H9 (cell line): ENCODE measurements at regions not wholly inside any gene's neighbourhood (a gene's known extent, or its start where the extent isn't known, plus 50 kb on each side); places are given as distances from the start of the nearest gene placed in this dataset.

ENCODE experiments used
- DNase-seq: peaks from one replicate; pipeline ENCODE4 v3.0.0-alpha.2; 2017
- H2AFZ ChIP-seq: one replicate; pipeline ENCODE4 v1.6.1; 2013; ENCODE audit warnings: mild to moderate bottlenecking, low read length, control low read depth, moderate library complexity
- H2AK5ac ChIP-seq: 2 replicates; pipeline ENCODE4 v1.6.1; 2013; ENCODE audit warnings: low read length, control low read depth, mixed read lengths; ENCODE audit not compliant: insufficient read length
- H2BK120ac ChIP-seq: one replicate; pipeline ENCODE4 v1.6.1; 2013; ENCODE audit warnings: low read depth, mild to moderate bottlenecking, low read length, control low read depth, inconsistent platforms; ENCODE audit not compliant: poor library complexity, severe bottlenecking
- H2BK12ac ChIP-seq: 2 replicates; pipeline ENCODE4 v1.6.1; 2013; ENCODE audit warnings: low read length, control low read depth, mixed read lengths, low read depth; ENCODE audit not compliant: insufficient read length
- H2BK15ac ChIP-seq: 2 replicates; pipeline ENCODE4 v1.6.1; 2013; ENCODE audit warnings: low read depth, low read length, control low read depth
- H2BK20ac ChIP-seq: one replicate; pipeline ENCODE4 v1.6.1; 2013; ENCODE audit warnings: low read depth, mild to moderate bottlenecking, low read length, control low read depth, inconsistent platforms; ENCODE audit not compliant: poor library complexity, severe bottlenecking
- H2BK5ac ChIP-seq: 2 replicates; pipeline ENCODE4 v1.6.1; 2013; ENCODE audit warnings: low read length, control low read depth, mixed read lengths; ENCODE audit not compliant: insufficient read length
- H3K14ac ChIP-seq: 2 replicates; pipeline ENCODE4 v1.6.1; 2013; ENCODE audit warnings: low read length, control low read depth; ENCODE audit not compliant: insufficient read depth
- H3K18ac ChIP-seq: 2 replicates; pipeline ENCODE4 v1.6.1; 2013; ENCODE audit warnings: low read depth, mild to moderate bottlenecking, mixed read lengths, low read length, control low read depth; ENCODE audit not compliant: insufficient read length
- H3K23ac ChIP-seq: 2 replicates; pipeline ENCODE4 v1.6.1; 2013; ENCODE audit warnings: low read length, control low read depth, mixed read lengths, low read depth; ENCODE audit not compliant: insufficient read length
- H3K23me2 ChIP-seq: 2 replicates; pipeline ENCODE4 v1.6.1; 2013; ENCODE audit warnings: low read depth, mild to moderate bottlenecking, mixed read lengths, low read length, control low read depth; ENCODE audit not compliant: insufficient read length, poor library complexity, severe bottlenecking
- H3K27ac ChIP-seq: 2 replicates; pipeline ENCODE4 v1.5.1; 2013; ENCODE audit warnings: low read length, control low read depth, mixed read lengths, low read depth; ENCODE audit not compliant: insufficient read length
- H3K27me3 ChIP-seq: 2 replicates; pipeline ENCODE4 v1.6.1; 2013; ENCODE audit warnings: low read length, control low read depth, inconsistent platforms; ENCODE audit not compliant: insufficient read depth
- H3K4ac ChIP-seq: 2 replicates; pipeline ENCODE4 v1.6.1; 2013; ENCODE audit warnings: low read depth, mild to moderate bottlenecking, control low read depth, inconsistent platforms, low read length, moderate library complexity
- H3K4me1 ChIP-seq: 2 replicates; pipeline ENCODE4 v1.6.1; 2013; ENCODE audit warnings: low read length, control low read depth, inconsistent platforms; ENCODE audit not compliant: insufficient read depth
- H3K4me2 ChIP-seq: 2 replicates; pipeline ENCODE4 v1.6.1; 2013; ENCODE audit warnings: low read length, control low read depth, mixed read lengths; ENCODE audit not compliant: insufficient read length, insufficient read depth
- H3K56ac ChIP-seq: 2 replicates; pipeline ENCODE4 v1.6.1; 2013; ENCODE audit warnings: low read depth, mild to moderate bottlenecking, mixed read lengths, low read length, control low read depth; ENCODE audit not compliant: insufficient read length
- H3K79me1 ChIP-seq: 2 replicates; pipeline ENCODE4 v1.6.1; 2013; ENCODE audit warnings: low read depth, mild to moderate bottlenecking, moderate library complexity, low read length, control low read depth, inconsistent platforms; ENCODE audit not compliant: insufficient read depth, poor library complexity, severe bottlenecking
- H3K79me2 ChIP-seq: 2 replicates; pipeline ENCODE4 v1.6.1; 2013; ENCODE audit warnings: low read length, control low read depth, inconsistent platforms; ENCODE audit not compliant: insufficient read depth
- H3K9ac ChIP-seq: 2 replicates; pipeline ENCODE4 v1.6.1; 2013; ENCODE audit warnings: low read length, control low read depth, mixed read lengths; ENCODE audit not compliant: insufficient read length; ENCODE audit errors: extremely low read depth
- H3K9me3 ChIP-seq: one replicate; pipeline ENCODE4 v1.6.1; 2013; ENCODE audit warnings: low read depth, low read length, inconsistent platforms; ENCODE audit not compliant: control insufficient read depth
- H3T11ph ChIP-seq: one replicate; pipeline ENCODE4 v1.6.1; 2013; ENCODE audit warnings: mild to moderate bottlenecking, low read length, control low read depth, inconsistent platforms
- H4K20me1 ChIP-seq: one replicate; pipeline ENCODE4 v1.6.1; 2013; ENCODE audit not compliant: control insufficient read depth, insufficient read length, insufficient read depth
- H4K5ac ChIP-seq: 2 replicates; pipeline ENCODE4 v1.6.1; 2013; ENCODE audit warnings: low read depth, mild to moderate bottlenecking, mixed read lengths, low read length, control low read depth; ENCODE audit not compliant: insufficient read length
- H4K8ac ChIP-seq: replicated peaks from 2 replicates; pipeline ENCODE4 v1.6.1; 2013; ENCODE audit warnings: low read length, control low read depth, mixed read lengths, low read depth; ENCODE audit not compliant: insufficient read length
- H4K91ac ChIP-seq: 2 replicates; pipeline ENCODE4 v1.6.1; 2013; ENCODE audit warnings: low read depth, mild to moderate bottlenecking, moderate library complexity, mixed read lengths, low read length, control low read depth; ENCODE audit not compliant: insufficient read length
- H3K27ac Mint-ChIP-seq, 3 experiments: 2 replicates in 2 of 3; 3 replicates in 1 of 3; pipeline ENCODE4 v1.8.0; 2020 to 2021; ENCODE audit warnings: mixed read lengths in 3 of 3, mild to moderate bottlenecking in 1 of 3, moderate library complexity in 1 of 3
- H3K27me3 Mint-ChIP-seq: 2 replicates; pipeline ENCODE4 v1.8.0; 2021; ENCODE audit warnings: low read depth, mild to moderate bottlenecking, moderate library complexity, mixed read lengths
- H3K36me3 Mint-ChIP-seq, 3 experiments: 2 replicates in 2 of 3; 3 replicates in 1 of 3; pipeline ENCODE4 v1.8.0; 2020 to 2021; ENCODE audit warnings: low read depth in 3 of 3, mixed read lengths in 3 of 3; ENCODE audit not compliant: insufficient read depth in 1 of 3
- H3K4me1 Mint-ChIP-seq, 2 experiments: 2 replicates each; pipeline ENCODE4 v1.8.0; 2020; ENCODE audit warnings: mixed read lengths in 2 of 2
- H3K4me3 Mint-ChIP-seq, 2 experiments: 2 replicates in 1 of 2; 3 replicates in 1 of 2; pipeline ENCODE4 v1.8.0; 2020 to 2021; ENCODE audit warnings: mild to moderate bottlenecking in 2 of 2, mixed read lengths in 2 of 2, moderate library complexity in 1 of 2
- H3K9me3 Mint-ChIP-seq, 2 experiments: 2 replicates in 1 of 2; 3 replicates in 1 of 2; pipeline ENCODE4 v1.8.0; 2020; ENCODE audit warnings: mild to moderate bottlenecking in 2 of 2, mixed read lengths in 2 of 2, moderate library complexity in 1 of 2
- CTCF ChIP-seq: fragments of 200-600 bp; sonication (generic); conservative IDR thresholded peaks from 3 replicates; pipeline ENCODE4 v1.8.0; 2021; ENCODE audit warnings: antibody characterized with exemption, mild to moderate bottlenecking
- WGBS: extraction: QIAGEN DNeasy Blood & Tissue Kit; methylation state at CpG from one replicate; pipeline ENCODE4 v1.1.7; 2013; ENCODE audit warnings: missing lambda C conversion rate, low lambda C conversion rate, mixed read lengths; ENCODE audit not compliant: insufficient read length; ENCODE audit errors: extremely low coverage; 5-methylcytosine and 5-hydroxymethylcytosine counted together

DNA sequence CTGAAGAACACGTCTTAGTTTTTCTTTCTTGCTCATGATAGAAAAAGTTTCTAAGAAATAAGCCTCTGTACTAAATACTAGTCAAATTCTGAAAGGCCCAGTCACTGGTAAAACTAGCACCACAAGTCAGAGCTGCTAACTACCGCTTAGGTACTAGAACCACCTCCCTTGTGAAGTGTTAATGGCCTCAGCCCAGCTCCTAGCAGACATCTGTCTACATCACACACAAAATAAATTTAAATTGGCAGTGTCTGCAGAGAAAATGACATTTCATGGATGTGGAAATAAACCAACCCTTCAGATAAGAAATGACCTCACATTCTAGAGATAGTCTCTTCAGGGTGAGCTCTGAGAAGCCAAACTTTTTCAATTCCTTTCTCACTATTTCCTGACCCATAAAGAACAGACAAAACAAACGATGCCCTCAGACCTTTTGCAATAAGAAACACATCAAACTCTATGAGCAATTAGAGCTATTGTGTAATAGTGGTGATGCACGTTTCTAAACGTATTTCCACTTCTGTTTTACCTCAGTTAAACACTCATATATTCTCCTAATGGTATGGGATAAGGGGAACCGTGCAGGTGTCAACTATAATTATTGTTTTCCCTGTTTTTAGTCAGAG, 70.3 kb upstream of the DSG1 start:
- no peak for DNase-seq
- Mint-ChIP-seq H3K27ac (no peak overlapping the region), H3K9me3 (no peaks in the 10 kb centered on the region), H3K4me1 (peaks cover 27 to 31% of the 10 kb centered on the region in 2 experiments), H3K27me3 (no peaks in the 10 kb centered on the region), H3K36me3 (no peaks in the 10 kb centered on the region), H3K4me3 (no peak overlapping the region)
- H2BK5ac ChIP-seq: no peak overlapping the region
- no peaks in the 10 kb centered on the region for H3K79me2 ChIP-seq
- H3K18ac ChIP-seq: no peak overlapping the region
- H3K14ac ChIP-seq: no peak overlapping the region
- no peak overlapping the region for H4K5ac ChIP-seq
- H3K9me3 ChIP-seq: no peaks in the 10 kb centered on the region
- no peak overlapping the region for H3K9ac ChIP-seq
- H2AK5ac ChIP-seq: no peak overlapping the region
- no peak overlapping the region for H3K27ac ChIP-seq
- H4K91ac ChIP-seq: no peak overlapping the region
- no peaks in the 10 kb centered on the region for H3K23me2 ChIP-seq
- H2AFZ ChIP-seq: no peak overlapping the region
- no peak overlapping the region for H3T11ph ChIP-seq
- H3K79me1 ChIP-seq: no peaks in the 10 kb centered on the region
- H4K20me1 ChIP-seq: no peaks in the 10 kb centered on the region
- H2BK15ac ChIP-seq: no peak overlapping the region
- no peak overlapping the region for H3K23ac ChIP-seq
- H2BK20ac ChIP-seq: no peak overlapping the region
- no CpG with 5 or more reads among the region's 6 CpGs for WGBS
- peaks cover 10% of the 10 kb centered on the region; the same call in 1 of the 2 replicates for H3K4me1 ChIP-seq
- H2BK120ac ChIP-seq: no peak overlapping the region
- no peak overlapping the region for H4K8ac ChIP-seq
- H3K27me3 ChIP-seq: no peaks in the 10 kb centered on the region
- H2BK12ac ChIP-seq: no peak overlapping the region
- no peak for TF ChIP-seq CTCF
- H3K4me2 ChIP-seq: no peak overlapping the region
- no peak overlapping the region for H3K4ac ChIP-seq
- H3K56ac ChIP-seq: no peak overlapping the region
